Stimulated activated CD4-positive, alpha-beta T cell treated with anti-CD3 and anti-CD28 coated beads, Interleukin-12 subunit alpha, Interleukin-12 subunit beta, amount 100 ng/mL, for 4 hours (primary cell): ENCODE measurements at regions not wholly inside any gene's neighbourhood (a gene's known extent, or its start where the extent isn't known, plus 50 kb on each side); places are given as distances from the start of the nearest gene placed in this dataset.

Experiments used
- DNase-seq: peaks from one replicate; pipeline ENCODE4 v3.0.0-alpha.2; 2020

GRCh38 chr7:98565103-98565502 lies 52.0 kb upstream of the NPTX2 start:
- DNase-seq = no peak

DNA sequence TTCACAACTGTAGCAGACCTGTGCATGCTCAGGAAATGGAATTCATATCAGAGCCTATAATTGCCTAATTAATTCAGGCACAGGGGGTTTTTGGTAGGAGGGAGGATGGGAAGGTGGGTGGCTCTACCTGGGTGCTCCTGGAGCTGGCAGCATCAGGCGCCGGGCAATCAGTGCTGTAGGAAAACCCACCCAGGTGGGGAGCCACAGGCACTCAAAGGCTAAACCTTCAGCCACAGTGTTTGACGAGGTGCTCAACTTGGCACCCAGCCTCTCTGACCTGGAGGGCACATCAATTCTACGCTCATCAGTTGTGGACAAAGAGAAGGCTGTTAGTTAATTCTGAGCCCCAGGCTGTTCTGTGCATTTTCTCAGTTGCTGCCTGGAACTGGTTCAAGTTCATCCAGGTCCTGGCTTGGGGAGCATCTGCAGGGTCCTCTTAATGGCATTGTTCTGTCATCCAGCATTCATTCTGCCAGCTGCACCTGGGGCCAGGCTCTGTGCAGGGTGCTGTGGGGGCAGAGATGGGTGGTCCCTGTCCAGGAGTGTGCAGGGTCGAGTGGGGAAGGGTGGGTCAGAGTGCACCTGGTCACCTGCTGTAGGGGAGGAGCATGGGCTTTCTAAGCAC lies 54.1 kb upstream of the NPTX2 start:
- DNase-seq = no peak

DNA sequence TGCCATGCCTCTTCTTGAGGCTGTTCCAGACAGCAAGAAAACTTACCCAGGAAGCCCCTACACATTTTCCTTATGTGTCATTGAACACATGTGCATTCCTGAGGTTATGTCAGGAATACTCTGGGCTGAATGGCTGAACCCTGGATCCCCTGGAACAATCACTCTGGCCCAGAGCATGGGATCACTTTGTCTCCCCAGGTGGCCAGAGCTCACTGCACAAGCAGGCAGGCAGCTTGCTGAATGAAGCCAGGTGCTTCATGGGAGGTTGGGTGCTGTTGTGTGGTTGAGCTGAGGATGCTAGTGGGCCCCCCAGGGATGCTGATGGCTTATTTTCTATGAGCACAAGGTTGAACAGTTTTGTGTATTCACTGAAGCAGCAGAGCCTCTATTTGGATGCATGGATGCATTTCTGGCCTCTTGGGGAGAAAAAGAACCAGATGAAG lies 54.7 kb upstream of the NPTX2 start:
- no peak for DNase-seq

GRCh38 chr7:98559958-98560357 lies 57.1 kb upstream of the NPTX2 start:
- DNase-seq = no peak

DNA sequence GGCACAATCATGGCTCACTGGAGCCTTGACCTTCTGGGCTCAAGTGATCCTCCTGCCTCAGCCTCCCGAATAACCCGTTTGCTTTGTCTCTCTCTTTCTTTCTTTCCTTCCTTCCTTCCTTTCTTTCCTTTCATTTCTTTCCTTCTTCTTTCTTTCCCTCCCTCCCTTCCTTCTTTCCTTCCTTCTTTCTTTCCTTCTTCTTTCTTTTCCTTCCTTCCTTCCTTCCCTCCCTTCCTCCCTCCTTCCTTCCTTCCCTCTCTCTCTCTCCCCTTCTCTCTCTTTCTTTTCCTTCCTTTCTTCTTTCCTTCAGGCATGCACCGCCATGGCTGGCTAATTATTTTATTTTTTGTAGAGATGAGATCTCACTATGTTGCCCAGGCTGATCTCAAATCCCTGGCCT lies 57.9 kb upstream of the NPTX2 start:
- DNase-seq = no peak

DNA sequence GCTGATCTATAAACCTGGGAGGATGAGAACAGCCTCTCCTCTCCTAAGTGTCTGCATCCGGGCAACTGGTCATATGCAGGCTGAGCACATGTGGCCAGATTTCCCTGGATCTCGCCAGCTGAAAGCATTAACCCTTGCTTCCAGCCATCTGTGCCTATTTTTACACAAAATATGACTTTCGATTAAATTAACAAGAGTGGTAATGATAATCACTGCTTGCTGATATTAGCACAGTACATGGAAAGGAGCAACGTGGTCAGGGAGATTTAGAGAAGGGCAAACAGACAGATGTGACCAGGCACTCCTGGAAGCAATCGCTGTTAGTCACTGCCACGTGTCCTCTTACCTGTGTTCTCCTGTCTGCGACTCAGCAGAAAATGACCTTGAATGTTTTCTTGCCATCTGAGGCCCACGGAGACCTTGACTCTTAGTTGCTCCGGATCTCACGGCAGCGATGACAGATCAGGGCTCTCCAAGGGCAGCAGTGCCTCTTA lies 59.5 kb upstream of the NPTX2 start:
- DNase-seq = no peak

- no peak for DNase-seq
These were observed 60.8 kb upstream of the NPTX2 start for GRCh38 chr7:98556288-98556687.

GRCh38 chr7:98555403-98555802 lies 61.7 kb upstream of the NPTX2 start:
- DNase-seq = no peak

DNA sequence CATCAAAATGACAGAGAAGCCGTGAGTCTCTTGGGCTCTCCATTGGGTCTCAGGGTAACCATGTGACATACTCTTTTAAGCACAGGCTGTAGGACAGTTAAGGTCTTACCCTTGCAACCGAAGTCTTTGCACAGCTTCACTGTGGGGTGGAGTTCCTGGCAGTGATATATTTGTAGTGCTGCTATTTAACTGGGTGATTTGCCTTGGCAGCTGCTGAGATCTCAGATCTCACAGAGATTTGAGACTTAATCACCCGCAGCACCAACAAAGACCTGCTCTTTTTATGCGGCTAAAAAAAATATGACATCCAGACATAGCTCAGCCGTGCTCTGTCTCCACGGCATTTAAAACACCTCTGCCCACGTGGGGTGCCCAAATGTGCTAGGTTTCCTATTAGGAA lies 63.4 kb upstream of the NPTX2 start:
- no peak for DNase-seq

GRCh38 chr7:98551611-98552273 lies 65.3 kb upstream of the NPTX2 start:
- DNase-seq = no peak

GRCh38 chr7:98548971-98549370 lies 68.1 kb upstream of the NPTX2 start:
- no peak for DNase-seq

DNA sequence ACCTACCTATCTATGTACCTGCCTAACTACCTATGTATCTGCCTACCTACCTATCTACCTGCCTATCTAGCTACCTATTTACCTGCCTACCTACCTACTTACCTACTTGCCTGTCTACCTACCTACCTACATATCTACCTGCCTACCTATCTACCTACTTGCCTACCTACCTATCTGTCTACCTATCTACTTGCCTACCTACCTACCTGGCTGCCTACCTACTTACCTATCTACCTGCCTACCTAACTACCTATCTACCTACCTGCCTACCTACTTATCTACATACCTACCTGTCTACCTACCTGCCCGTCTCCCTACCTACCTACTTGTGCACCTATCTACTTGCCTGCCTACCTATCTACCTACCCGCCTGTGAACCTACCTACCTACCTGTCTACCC lies 68.7 kb upstream of the NPTX2 start:
- no peak for DNase-seq

- DNase-seq = no peak
These were observed 76.0 kb upstream of the NPTX2 start for GRCh38 chr7:98541101-98541500.

DNA sequence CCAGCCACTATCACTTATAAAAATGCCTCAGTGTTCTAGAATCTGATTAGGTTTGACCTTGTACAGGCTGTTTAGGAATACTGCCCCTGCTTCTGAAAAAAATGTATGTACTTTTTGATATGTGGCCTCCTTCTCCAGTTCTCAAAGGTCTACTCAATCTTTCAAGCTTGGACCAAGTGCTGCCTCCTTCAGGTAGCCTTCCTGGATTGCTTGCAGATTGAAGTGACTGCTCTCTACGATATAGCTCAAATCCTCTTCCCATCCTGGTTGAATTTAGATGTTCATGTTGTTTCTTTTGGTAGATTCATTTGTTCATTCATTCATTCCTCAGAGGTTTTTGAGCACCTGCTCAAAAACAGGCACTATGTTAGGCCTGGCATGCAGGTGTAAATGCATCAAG lies 77.2 kb upstream of the NPTX2 start:
- DNase-seq = no peak

DNA sequence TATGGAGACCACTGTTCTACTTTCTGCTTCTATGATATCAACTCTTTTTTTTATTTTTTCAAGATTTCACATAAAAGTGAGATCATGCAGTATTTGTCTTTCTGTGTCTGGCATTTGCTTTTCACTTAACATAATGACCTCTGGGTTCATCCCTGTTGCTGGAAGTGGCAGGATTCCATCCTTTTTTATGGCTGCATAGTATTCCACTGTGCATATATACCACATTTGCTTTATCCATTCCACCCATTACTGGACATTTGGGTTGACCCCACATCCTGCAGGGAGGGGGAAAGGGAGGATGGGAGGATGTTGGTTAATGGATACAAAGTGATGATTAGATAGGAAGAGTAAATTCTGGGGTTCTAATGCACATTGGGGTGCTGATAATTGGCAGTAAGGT lies 80.3 kb upstream of the NPTX2 start:
- DNase-seq = no peak

GRCh38 chr7:98534493-98534892 lies 82.6 kb upstream of the NPTX2 start:
- no peak for DNase-seq

- no peak for DNase-seq
These were observed 85.4 kb upstream of the NPTX2 start for GRCh38 chr7:98531717-98532116.

GRCh38 chr7:98528079-98528478 lies 89.0 kb upstream of the NPTX2 start:
- DNase-seq = no peak

DNA sequence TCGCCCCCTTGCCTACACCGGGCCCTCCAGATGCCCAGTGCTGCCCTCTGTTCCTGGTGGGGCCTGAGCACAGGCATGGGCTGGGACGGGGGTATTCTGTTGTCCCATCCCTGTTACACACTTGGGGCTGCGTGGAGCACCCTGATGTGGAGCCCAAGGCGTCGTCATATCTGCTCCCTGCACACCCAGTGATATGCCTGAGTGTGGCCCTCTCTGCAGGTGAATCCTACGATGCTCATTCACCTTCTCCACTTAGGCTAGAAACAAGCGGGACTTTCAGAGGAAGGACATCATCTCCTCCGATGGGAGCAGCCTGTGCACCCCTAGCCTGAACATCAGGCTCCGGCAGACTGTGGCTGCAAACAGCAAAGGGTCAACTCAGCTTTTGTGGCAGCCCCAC lies 91.0 kb upstream of the NPTX2 start:
- DNase-seq = no peak

DNA sequence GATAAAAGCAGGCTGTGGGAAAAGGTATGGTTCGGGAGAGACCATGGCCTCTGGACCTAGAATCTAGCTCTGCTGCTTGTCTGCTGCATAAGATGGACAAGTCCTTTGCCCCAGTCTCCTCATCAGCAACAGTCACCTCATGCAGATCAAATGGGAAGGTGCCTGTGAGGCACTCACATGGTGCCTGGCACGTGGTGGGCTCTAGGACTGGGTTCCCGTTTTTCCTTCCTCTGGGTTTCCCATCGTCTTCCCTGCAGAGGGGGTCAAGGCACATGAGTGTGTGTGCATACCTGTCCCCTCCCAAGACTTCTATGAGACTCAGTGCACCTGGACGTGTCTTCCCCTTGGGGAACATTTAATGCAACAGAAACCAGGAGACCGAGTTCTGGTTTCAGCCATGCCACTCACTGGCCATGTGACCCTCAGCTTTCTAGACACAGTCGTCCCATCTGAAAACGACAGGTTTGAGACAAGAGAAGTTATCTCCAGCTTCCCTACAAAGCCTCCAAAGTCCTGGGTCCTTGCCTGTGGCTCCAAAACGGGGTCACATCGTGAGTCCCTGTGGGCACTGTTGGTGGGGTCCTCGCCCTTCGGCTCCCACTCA lies 95.9 kb upstream of the NPTX2 start:
- DNase-seq = no peak

GRCh38 chr7:98520356-98520951 lies 96.6 kb upstream of the NPTX2 start:
- no peak for DNase-seq

GRCh38 chr7:98518159-98518947 lies 98.7 kb upstream of the NPTX2 start:
- no peak for DNase-seq

DNA sequence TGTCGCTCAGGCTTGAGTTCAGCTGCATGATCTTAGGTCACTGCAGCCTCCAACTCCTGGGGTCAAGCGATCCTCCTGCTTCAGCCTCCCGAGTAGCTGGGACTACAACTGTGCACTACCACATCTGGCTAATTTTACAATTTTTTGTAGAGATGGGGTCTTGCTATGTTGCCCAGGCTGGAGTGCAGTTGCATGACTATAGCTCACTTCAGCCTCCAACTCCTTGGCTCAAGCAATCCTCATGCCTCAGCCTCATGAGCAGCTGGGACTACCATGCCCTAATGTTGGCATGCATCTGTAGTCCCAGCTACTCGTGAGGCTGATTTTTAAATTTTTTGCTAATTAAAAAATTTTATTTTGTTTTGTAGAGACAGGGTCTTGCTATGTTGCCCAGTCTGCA lies 101.9 kb upstream of the NPTX2 start:
- no peak for DNase-seq
